ENCODE measurements at regions not wholly inside any gene's neighbourhood (a gene's known extent, or its start where the extent isn't known, plus 50 kb on each side); places are given as distances from the start of the nearest gene placed in this dataset.

- TF ChIP-seq POLR2AphosphoS5 (IDR thresholded peaks at IDR 0.05; ENCODE audit: low read depth, low read length) (no peak), RAD21 (IDR thresholded peaks at IDR 0.05; ENCODE audit: low read length) (no peak), SMC3 (IDR thresholded peaks at IDR 0.05; ENCODE audit: low read depth, low read length) (no peak), NRF1 (IDR thresholded peaks at IDR 0.05; ENCODE audit: low read depth, low read length) (no peak), MXI1 (IDR thresholded peaks at IDR 0.05; ENCODE audit: low read depth, low read length) (no peak)
- TF ChIP-seq, protein P1, sequence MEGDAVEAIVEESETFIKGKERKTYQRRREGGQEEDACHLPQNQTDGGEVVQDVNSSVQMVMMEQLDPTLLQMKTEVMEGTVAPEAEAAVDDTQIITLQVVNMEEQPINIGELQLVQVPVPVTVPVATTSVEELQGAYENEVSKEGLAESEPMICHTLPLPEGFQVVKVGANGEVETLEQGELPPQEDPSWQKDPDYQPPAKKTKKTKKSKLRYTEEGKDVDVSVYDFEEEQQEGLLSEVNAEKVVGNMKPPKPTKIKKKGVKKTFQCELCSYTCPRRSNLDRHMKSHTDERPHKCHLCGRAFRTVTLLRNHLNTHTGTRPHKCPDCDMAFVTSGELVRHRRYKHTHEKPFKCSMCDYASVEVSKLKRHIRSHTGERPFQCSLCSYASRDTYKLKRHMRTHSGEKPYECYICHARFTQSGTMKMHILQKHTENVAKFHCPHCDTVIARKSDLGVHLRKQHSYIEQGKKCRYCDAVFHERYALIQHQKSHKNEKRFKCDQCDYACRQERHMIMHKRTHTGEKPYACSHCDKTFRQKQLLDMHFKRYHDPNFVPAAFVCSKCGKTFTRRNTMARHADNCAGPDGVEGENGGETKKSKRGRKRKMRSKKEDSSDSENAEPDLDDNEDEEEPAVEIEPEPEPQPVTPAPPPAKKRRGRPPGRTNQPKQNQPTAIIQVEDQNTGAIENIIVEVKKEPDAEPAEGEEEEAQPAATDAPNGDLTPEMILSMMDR (IDR thresholded peaks at IDR 0.05): no peak
Observed at GRCh38 chr1:157347506-157347905, 204.8 kb downstream of the FCRL5 start.

All from SK-N-SH (cell line).